SJCRH30 (cell line): ENCODE measurements at regions not wholly inside any gene's neighbourhood (a gene's known extent, or its start where the extent isn't known, plus 50 kb on each side); places are given as distances from the start of the nearest gene placed in this dataset.

ENCODE experiments used
- DNase-seq, 2 experiments: peaks; one replicate each; pipeline ENCODE4 v3.0.0-alpha.2; 2015 to 2020
- H3K27ac ChIP-seq: fragments of 250-450 bp; sonication (Bioruptor Pico); 2 replicates; pipeline ENCODE4 v1.5.1; 2020; ENCODE audit warnings: mild to moderate bottlenecking, moderate library complexity
- H3K27me3 ChIP-seq: fragments of 250-450 bp; sonication (Bioruptor Pico); 2 replicates; pipeline ENCODE4 v1.5.1; 2020; ENCODE audit warnings: mild to moderate bottlenecking, moderate library complexity
- H3K36me3 ChIP-seq: fragments of 250-450 bp; sonication (Bioruptor Pico); 2 replicates; pipeline ENCODE4 v1.5.1; 2020; ENCODE audit warnings: mild to moderate bottlenecking, moderate library complexity
- H3K4me1 ChIP-seq: fragments of 250-450 bp; sonication (Bioruptor Pico); 2 replicates; pipeline ENCODE4 v1.5.1; 2020; ENCODE audit warnings: mild to moderate bottlenecking, moderate library complexity
- H3K4me3 ChIP-seq: fragments of 250-450 bp; sonication (Bioruptor Pico); 2 replicates; pipeline ENCODE4 v1.5.1; 2020; ENCODE audit warnings: mild to moderate bottlenecking, moderate library complexity
- H3K9me3 ChIP-seq: fragments of 250-450 bp; sonication (Bioruptor Pico); replicated peaks from 2 replicates; pipeline ENCODE4 v1.5.1; 2020; ENCODE audit warnings: mild to moderate bottlenecking, moderate library complexity

DNA sequence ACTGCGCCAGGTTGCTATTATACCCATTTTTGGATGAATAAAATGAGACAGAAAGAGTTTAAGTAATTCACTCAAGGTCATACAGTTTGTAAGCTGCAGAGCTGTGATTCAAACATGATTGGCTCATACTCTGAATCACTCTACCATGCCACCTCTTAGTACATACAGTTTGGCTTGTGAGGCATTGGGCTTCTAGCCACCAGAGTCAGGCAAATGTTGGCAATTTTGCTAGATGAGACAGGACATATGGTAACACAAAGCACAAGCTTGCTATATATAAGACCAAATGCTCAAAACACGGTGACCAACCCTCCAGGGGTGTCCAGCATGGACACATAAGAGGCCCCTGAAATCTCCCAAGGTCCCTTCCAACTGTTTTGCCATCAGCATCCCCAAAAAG is 236.0 kb upstream of the IRX5 start:
- Histone ChIP-seq H3K4me1 (no peaks in the 10 kb centered on the region), H3K4me3 (no peak overlapping the region), H3K27ac (no peak overlapping the region), H3K36me3 (no peaks in the 10 kb centered on the region), H3K9me3 (no peaks in the 10 kb centered on the region), H3K27me3 (no peaks in the 10 kb centered on the region)
- DNase-seq = no peak

GRCh38 chr16:54693864-54694263 is 236.8 kb upstream of the IRX5 start:
- Histone ChIP-seq H3K36me3 (no peaks in the 10 kb centered on the region), H3K4me1 (no peaks in the 10 kb centered on the region), H3K27ac (no peak overlapping the region), H3K4me3 (no peak overlapping the region), H3K9me3 (no peaks in the 10 kb centered on the region), H3K27me3 (no peaks in the 10 kb centered on the region)
- DNase-seq = no peak

DNA sequence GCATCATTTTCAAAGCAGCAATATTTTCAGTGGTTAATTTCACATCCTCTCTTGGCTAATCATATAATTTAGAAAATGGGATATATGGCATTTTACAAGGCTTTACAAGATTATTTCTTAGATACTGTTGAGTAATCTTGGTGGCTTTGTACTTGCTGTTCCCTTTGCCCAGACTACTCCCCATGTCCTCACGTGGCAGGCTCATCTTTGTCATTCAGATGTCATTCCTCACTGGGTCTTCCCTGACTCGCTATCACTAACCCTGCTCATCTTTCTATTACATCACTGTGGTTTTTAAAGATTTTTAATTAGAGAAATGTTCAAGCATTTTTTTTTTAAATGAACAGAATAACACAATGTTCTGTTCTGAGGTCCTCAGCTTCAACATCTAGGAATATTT is 240.0 kb upstream of the IRX5 start:
- no peaks in the 10 kb centered on the region for H3K27me3 ChIP-seq
- H3K4me3 ChIP-seq = no peak overlapping the region
- no peak overlapping the region for H3K27ac ChIP-seq
- no peak for DNase-seq
- H3K4me1 ChIP-seq = no peaks in the 10 kb centered on the region
- H3K9me3 ChIP-seq = 0 out of 2 replicates have a peak, but pooled peaks cover 3% of the 10 kb centered on the region
- H3K36me3 ChIP-seq = no peaks in the 10 kb centered on the region

- H3K9me3 ChIP-seq = 0 out of 2 replicates have a peak, but pooled peaks cover 3% of the 10 kb centered on the region
- no peak for DNase-seq
- H3K4me1 ChIP-seq = no peaks in the 10 kb centered on the region
- H3K27me3 ChIP-seq = no peaks in the 10 kb centered on the region
- H3K36me3 ChIP-seq = no peaks in the 10 kb centered on the region
- H3K4me3 ChIP-seq = no peak overlapping the region
- H3K27ac ChIP-seq = no peak overlapping the region
Observed at GRCh38 chr16:54690306-54690705, 240.4 kb upstream of the IRX5 start.

DNA sequence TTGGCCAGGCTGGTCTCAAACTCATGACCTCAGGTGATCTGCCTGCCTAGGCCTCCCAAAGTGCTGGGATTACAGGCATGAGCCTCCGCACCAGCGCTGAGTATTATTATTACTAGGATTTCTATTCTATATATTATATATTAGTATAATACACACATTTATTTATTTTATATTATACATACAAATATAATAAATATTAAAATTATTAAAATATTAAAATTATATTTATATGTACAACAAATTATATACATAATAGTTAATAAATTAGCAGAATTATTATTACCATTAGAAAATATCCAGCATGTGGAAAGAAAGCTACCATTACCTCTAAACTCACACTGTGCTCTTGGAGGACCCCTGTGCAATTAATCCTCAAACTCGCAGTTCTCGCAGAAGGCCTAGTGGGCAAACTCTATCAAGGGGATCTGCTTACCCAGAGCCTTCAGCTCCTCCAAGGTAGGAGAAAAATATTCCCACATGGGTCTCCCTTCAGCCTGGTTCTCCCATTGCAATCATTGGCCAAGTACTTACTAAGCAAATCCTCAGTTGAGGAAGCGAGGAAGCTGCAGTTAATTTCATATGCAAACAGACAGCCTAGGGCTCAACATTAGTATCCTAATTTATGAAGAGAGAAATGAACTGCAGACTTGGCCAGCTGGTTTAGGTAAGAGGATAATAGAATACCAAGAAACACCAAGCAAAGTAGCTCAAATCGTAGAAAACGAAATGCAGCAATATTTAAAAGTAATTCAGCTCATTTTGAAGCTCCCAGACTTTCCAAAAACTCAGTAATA is 241.4 kb upstream of the IRX5 start:
- H3K4me1 ChIP-seq = no peaks in the 10 kb centered on the region
- no peaks in the 10 kb centered on the region for H3K36me3 ChIP-seq
- H3K4me3 ChIP-seq = no peak overlapping the region
- DNase-seq = no peak
- no peaks in the 10 kb centered on the region for H3K27me3 ChIP-seq
- H3K9me3 ChIP-seq = 0 out of 2 replicates have a peak, but pooled peaks cover 3% of the 10 kb centered on the region
- no peak overlapping the region for H3K27ac ChIP-seq

DNA sequence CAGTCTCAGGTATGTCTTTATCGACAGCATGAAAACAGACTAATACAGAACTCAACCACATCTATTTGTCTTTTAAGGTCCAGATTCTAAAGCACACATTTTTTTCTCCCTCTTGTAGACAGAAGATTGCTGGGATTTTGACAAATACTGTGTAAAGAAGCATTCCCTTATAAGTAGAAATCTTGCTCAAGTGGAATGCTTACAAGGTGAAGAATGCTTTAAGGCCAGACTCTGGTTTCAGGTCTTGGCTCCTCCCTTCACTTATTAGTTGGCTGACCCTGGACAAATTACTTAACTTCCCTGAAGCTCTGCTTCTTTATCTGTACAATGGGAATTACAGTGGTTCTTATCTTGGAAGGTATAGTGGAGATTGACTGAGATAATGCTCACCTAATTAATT is 242.3 kb upstream of the IRX5 start:
- no peak for DNase-seq
- Histone ChIP-seq H3K27me3 (no peaks in the 10 kb centered on the region), H3K36me3 (no peaks in the 10 kb centered on the region), H3K9me3 (0 out of 2 replicates have a peak, but pooled peaks cover 3% of the 10 kb centered on the region), H3K4me1 (no peaks in the 10 kb centered on the region), H3K4me3 (no peak overlapping the region), H3K27ac (no peak overlapping the region)

DNA sequence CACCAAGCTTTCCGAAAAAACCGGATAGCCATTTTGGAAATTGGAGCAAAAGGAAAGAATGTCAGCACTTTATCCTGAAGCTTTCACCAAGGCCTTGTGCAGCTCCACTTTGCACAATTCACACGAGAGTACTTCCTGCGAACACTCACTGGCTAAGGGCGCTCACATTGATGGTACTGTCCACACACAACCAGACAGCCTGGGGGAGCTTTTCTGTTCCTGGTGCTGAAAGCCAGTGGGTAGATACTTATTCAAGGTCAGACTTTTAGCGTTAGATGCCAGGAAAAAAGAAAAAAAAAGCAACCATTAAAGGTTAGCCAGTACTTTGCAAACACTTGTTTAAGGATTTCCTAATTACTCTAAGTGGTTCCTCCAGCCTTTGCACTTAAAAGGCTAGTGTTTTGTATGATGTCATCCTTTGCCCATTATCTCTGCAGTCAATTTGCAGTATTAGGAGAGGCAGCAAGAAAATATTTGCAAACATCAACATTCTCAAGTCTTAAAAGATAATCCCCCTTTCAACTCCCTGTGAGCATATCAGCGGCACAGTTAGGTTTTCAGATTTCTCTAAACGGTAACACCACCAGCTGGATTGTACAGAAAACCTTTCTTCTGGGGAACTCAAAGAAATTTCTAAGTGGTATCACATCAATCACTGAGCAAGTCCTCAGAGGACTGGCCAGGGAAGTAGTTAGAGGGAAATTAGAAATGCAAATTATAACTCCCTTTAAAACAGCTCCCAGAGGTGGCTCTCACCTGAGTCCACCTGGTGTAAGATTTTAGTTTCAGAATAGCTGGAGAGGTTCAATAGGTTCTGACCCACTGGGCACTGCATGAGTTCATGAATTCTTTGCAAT is 243.4 kb upstream of the IRX5 start:
- Histone ChIP-seq H3K27ac (no peak overlapping the region), H3K36me3 (no peaks in the 10 kb centered on the region), H3K9me3 (0 out of 2 replicates have a peak, but pooled peaks cover 3% of the 10 kb centered on the region), H3K4me1 (no peaks in the 10 kb centered on the region), H3K4me3 (no peak overlapping the region), H3K27me3 (no peaks in the 10 kb centered on the region)
- no peak for DNase-seq

DNA sequence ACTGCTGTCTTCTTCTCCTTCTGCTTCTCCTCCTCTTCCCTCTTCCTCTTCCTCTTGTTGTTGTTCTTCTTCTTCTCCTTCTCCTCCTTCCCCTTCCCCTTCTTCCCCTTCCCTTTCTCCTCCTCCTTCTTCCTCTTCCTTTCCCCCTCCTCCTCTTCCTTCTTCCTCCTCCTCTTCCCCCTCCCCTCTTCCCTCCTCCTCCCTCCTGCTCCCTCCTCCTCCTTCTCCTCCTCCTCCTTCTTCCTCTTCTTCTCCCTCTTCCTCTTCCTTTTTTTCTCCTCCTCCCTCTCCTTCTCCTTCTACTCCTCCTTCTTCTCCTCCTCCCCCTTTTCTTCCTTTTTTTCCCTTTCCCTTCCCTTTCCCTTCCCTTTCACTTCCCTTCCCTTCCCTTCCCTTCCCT is 245.0 kb upstream of the IRX5 start:
- Histone ChIP-seq H3K9me3 (0 out of 2 replicates have a peak, but pooled peaks cover 3% of the 10 kb centered on the region), H3K4me1 (no peaks in the 10 kb centered on the region), H3K36me3 (no peaks in the 10 kb centered on the region), H3K27me3 (no peaks in the 10 kb centered on the region), H3K27ac (no peak overlapping the region), H3K4me3 (no peak overlapping the region)
- no peak for DNase-seq

DNA sequence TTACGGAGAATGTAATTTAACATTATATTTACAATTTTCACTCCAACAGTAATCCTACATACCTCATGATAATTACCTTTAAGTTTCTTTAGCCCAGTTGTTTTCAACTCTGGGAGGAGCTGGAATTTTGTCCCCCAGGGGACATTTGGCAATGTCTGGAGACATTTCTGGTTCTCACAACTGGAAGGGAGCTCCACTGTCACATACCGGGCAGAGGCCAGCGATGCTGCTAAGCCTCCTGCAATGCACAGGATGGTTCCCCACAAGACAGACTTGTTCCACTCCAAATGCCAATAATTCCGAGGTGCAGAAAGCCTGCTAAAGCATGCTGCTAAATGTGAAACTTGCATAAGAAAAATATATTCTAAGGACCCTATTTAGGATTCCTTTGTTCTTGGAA is 251.1 kb upstream of the IRX5 start:
- Histone ChIP-seq H3K27me3 (no peaks in the 10 kb centered on the region), H3K27ac (no peak overlapping the region), H3K4me3 (no peak overlapping the region), H3K9me3 (no peaks in the 10 kb centered on the region), H3K36me3 (no peaks in the 10 kb centered on the region), H3K4me1 (no peaks in the 10 kb centered on the region)
- DNase-seq = no peak

- H3K36me3 ChIP-seq = no peaks in the 10 kb centered on the region
- no peak overlapping the region for H3K27ac ChIP-seq
- no peak overlapping the region for H3K4me3 ChIP-seq
- DNase-seq = no peak
- H3K4me1 ChIP-seq = no peaks in the 10 kb centered on the region
- no peaks in the 10 kb centered on the region for H3K27me3 ChIP-seq
- no peaks in the 10 kb centered on the region for H3K9me3 ChIP-seq
Observed at GRCh38 chr16:54677308-54677950, 253.2 kb upstream of the IRX5 start.

- H3K27me3 ChIP-seq = no peaks in the 10 kb centered on the region
- H3K9me3 ChIP-seq = no peaks in the 10 kb centered on the region
- no peak overlapping the region for H3K4me3 ChIP-seq
- H3K4me1 ChIP-seq = no peaks in the 10 kb centered on the region
- DNase-seq = no peak
- H3K36me3 ChIP-seq = no peaks in the 10 kb centered on the region
- no peak overlapping the region for H3K27ac ChIP-seq
Observed at GRCh38 chr16:54673313-54673712, 257.4 kb upstream of the IRX5 start.

GRCh38 chr16:54672500-54672899 is 258.2 kb upstream of the IRX5 start:
- no peaks in the 10 kb centered on the region for H3K9me3 ChIP-seq
- DNase-seq = no peak
- H3K4me3 ChIP-seq = no peak overlapping the region
- H3K36me3 ChIP-seq = no peaks in the 10 kb centered on the region
- H3K4me1 ChIP-seq = no peaks in the 10 kb centered on the region
- no peaks in the 10 kb centered on the region for H3K27me3 ChIP-seq
- H3K27ac ChIP-seq = no peak overlapping the region

GRCh38 chr16:54657709-54658102 is 273.0 kb upstream of the IRX5 start:
- no peak for DNase-seq

DNA sequence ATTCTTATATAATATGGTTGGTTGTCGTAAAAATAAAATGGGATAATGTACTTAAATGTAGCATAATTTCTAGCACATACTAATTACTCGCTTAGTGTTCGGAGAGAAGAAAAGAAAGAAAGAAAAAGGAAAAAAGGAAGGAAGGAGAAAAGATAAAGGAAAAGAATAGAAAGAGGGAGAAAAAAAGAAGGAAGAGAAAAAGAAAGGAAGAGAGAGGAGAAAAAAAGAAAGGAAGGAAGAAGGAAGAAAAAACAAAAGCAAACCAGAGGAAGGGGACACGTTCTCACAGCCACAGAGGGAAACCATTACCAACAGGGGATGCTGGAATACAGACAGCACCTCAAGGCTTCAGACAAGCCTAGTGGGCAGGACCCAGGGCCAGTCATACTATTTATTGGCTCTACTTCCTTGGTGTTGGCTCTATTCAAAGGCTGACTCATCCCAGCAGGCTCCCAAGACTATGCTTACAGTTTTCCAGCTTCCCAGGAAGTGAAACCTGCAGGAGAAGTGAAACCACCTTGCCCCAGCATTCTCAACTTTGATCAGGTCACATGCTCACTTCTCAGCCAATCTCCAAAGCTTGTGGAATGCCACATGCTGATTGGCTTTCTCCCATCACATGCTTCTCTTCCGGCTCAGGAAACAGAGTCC is 273.5 kb upstream of the IRX5 start:
- Histone ChIP-seq H3K36me3 (no peaks in the 10 kb centered on the region), H3K4me3 (no peak overlapping the region), H3K4me1 (peaks cover 20% of the 10 kb centered on the region; the same call in 1 of the 2 replicates), H3K27ac (no peak overlapping the region), H3K27me3 (no peaks in the 10 kb centered on the region), H3K9me3 (no peaks in the 10 kb centered on the region; the same call in 1 of the 2 replicates)
- peak in 1 of 2 experiments; percentile 17 for DNase-seq

More at GRCh38 chr16:54657709-54658102, 273.0 kb upstream of the IRX5 start:
- H3K27ac ChIP-seq = no peak overlapping the region
- no peaks in the 10 kb centered on the region for H3K36me3 ChIP-seq
- no peaks in the 10 kb centered on the region for H3K27me3 ChIP-seq
- peaks cover 20% of the 10 kb centered on the region; the same call in 1 of the 2 replicates for H3K4me1 ChIP-seq
- no peak overlapping the region for H3K4me3 ChIP-seq
- no peaks in the 10 kb centered on the region; the same call in 1 of the 2 replicates for H3K9me3 ChIP-seq
